IMR-90 (cell line): ENCODE measurements at regions not wholly inside any gene's neighbourhood (a gene's known extent, or its start where the extent isn't known, plus 50 kb on each side); places are given as distances from the start of the nearest gene placed in this dataset.

ENCODE experiments used
- ATAC-seq: fragments of 200-7000 bp; cut with Tn5 transposase; 2 replicates; pipeline ENCODE4 v1.9.1; 2020; ENCODE audit warnings: low read depth, mild to moderate bottlenecking, moderate library complexity
- BruUV-seq: library from RNA; stranded (reverse); fragments of 400-500 nt; replicated peaks from 2 replicates; lab custom pipeline; 2021; lab: Mats Ljungman, UMichigan
- CTCF ChIA-PET: fragments of 300-600 bp; formaldehyde crosslinking; extraction: SDS; loops from one replicate; lab custom pipeline; 2021; ENCODE audit warnings: antibody characterized with exemption; lab: Yijun Ruan, JAX
- POLR2A ChIA-PET: fragments of 300-600 bp; sonication (Branson Sonifier 250); formaldehyde crosslinking; loops from one replicate; lab custom pipeline; 2022; ENCODE audit warnings: antibody characterized with exemption; ENCODE audit not compliant: unreplicated experiment; lab: Charles Lee
- DNase-seq: peaks from one replicate; pipeline ENCODE4 v3.0.0; 2013
- H2AFZ ChIP-seq: replicated peaks from 2 replicates; pipeline ENCODE3; 2013; ENCODE audit warnings: low read length, mild to moderate bottlenecking; ENCODE audit not compliant: poor library complexity
- H2AK5ac ChIP-seq: 2 replicates; pipeline ENCODE4 v1.6.1; 2013; ENCODE audit warnings: low read depth, low read length, inconsistent platforms
- H2AK9ac ChIP-seq: replicated peaks from 2 replicates; pipeline ENCODE3; 2013; ENCODE audit warnings: mild to moderate bottlenecking, low read depth, low read length, moderate library complexity; ENCODE audit not compliant: poor library complexity
- H2BK120ac ChIP-seq: 2 replicates; pipeline ENCODE4 v1.6.1; 2013; ENCODE audit warnings: low read depth, low read length, inconsistent platforms
- H2BK15ac ChIP-seq: 3 replicates; pipeline ENCODE4 v1.6.1; 2013; ENCODE audit warnings: low read depth, low read length, inconsistent platforms
- H2BK20ac ChIP-seq: 2 replicates; pipeline ENCODE4 v1.6.1; 2013; ENCODE audit warnings: low read depth, mild to moderate bottlenecking, inconsistent platforms, low read length, moderate library complexity
- H2BK5ac ChIP-seq: 2 replicates; pipeline ENCODE4 v1.6.1; 2013; ENCODE audit warnings: mild to moderate bottlenecking, low read depth, low read length, inconsistent platforms; ENCODE audit not compliant: poor library complexity, severe bottlenecking
- H3K14ac ChIP-seq: replicated peaks from 2 replicates; pipeline ENCODE4 v1.6.1; 2013; ENCODE audit warnings: low read depth, low read length, inconsistent platforms
- H3K18ac ChIP-seq: 2 replicates; pipeline ENCODE4 v1.6.1; 2013; ENCODE audit warnings: low read depth, low read length, control low read depth
- H3K23ac ChIP-seq: 2 replicates; pipeline ENCODE4 v1.6.1; 2013; ENCODE audit warnings: low read depth, low read length, inconsistent platforms
- H3K27ac ChIP-seq: 2 replicates; pipeline ENCODE4 v1.5.1; 2013; ENCODE audit warnings: mild to moderate bottlenecking, control low read depth, low read length; ENCODE audit not compliant: insufficient read depth
- H3K27me3 ChIP-seq: 2 replicates; pipeline ENCODE4 v1.6.1; 2013; ENCODE audit warnings: low read length; ENCODE audit not compliant: control insufficient read depth, insufficient read depth
- H3K36me3 ChIP-seq: 2 replicates; pipeline ENCODE4 v1.6.1; 2013; ENCODE audit warnings: low read length, mixed read lengths; ENCODE audit not compliant: control insufficient read depth, insufficient read depth
- H3K4ac ChIP-seq: 2 replicates; pipeline ENCODE4 v1.6.1; 2013; ENCODE audit warnings: low read depth, low read length, inconsistent platforms
- H3K4me1 ChIP-seq: 2 replicates; pipeline ENCODE4 v1.6.1; 2013; ENCODE audit warnings: low read length, mixed read lengths; ENCODE audit not compliant: control insufficient read depth, insufficient read depth
- H3K4me2 ChIP-seq: 2 replicates; pipeline ENCODE4 v1.6.1; 2013; ENCODE audit warnings: low read depth, mild to moderate bottlenecking, control low read depth, low read length, moderate library complexity
- H3K4me3 ChIP-seq: 2 replicates; pipeline ENCODE4 v1.5.1; 2013; ENCODE audit warnings: low read depth, mild to moderate bottlenecking, control low read depth, low read length, moderate library complexity; ENCODE audit not compliant: insufficient read depth
- H3K56ac ChIP-seq: 2 replicates; pipeline ENCODE4 v1.6.1; 2013; ENCODE audit warnings: low read length, inconsistent platforms; ENCODE audit not compliant: insufficient read depth; ENCODE audit errors: extremely low read depth
- H3K79me1 ChIP-seq, 2 experiments: 2 replicates each; pipeline ENCODE4 v1.6.1; 2013; ENCODE audit warnings: low read length in 2 of 2, inconsistent platforms in 1 of 2, low read depth in 1 of 2
- H3K9ac ChIP-seq: 2 replicates; pipeline ENCODE4 v1.6.1; 2013; ENCODE audit warnings: low read depth, low read length, control low read depth
- H3K9me1 ChIP-seq: 2 replicates; pipeline ENCODE4 v1.6.1; 2013; ENCODE audit warnings: low read length, inconsistent platforms; ENCODE audit not compliant: insufficient read depth
- H3K9me3 ChIP-seq: 2 replicates; pipeline ENCODE4 v1.6.1; 2013; ENCODE audit warnings: low read length; ENCODE audit not compliant: control insufficient read depth, insufficient read depth
- H4K20me1 ChIP-seq: 2 replicates; pipeline ENCODE4 v1.6.1; 2013; ENCODE audit warnings: low read length, inconsistent platforms; ENCODE audit not compliant: insufficient read depth
- H4K5ac ChIP-seq: 2 replicates; pipeline ENCODE4 v1.6.1; 2013; ENCODE audit warnings: mild to moderate bottlenecking, low read depth, low read length, control low read depth
- H4K8ac ChIP-seq, 2 experiments: 2 replicates each; pipeline ENCODE4 v1.6.1; 2013; ENCODE audit warnings: low read depth in 2 of 2, low read length in 2 of 2, control low read depth in 1 of 2, inconsistent platforms in 1 of 2
- H4K91ac ChIP-seq: 2 replicates; pipeline ENCODE4 v1.6.1; 2013; ENCODE audit warnings: low read depth, low read length, inconsistent platforms; ENCODE audit not compliant: insufficient read depth
- ELK1 ChIP-seq: fragments of 150-350 bp; IDR thresholded peaks from 2 replicates; pipeline ENCODE4 v1.6.1; 2016; ENCODE audit warnings: low read depth, mild to moderate bottlenecking, low read length, moderate library complexity, borderline replicate concordance
- NFE2L2 ChIP-seq: fragments of 150-350 bp; IDR thresholded peaks from 2 replicates; pipeline ENCODE4 v1.6.1; 2016; ENCODE audit warnings: low read depth, mild to moderate bottlenecking, low read length
- RFX5 ChIP-seq: IDR thresholded peaks from 2 replicates; pipeline ENCODE4 v1.8.0; 2012; ENCODE audit warnings: low read depth, mild to moderate bottlenecking, low read length, moderate library complexity
- WGBS, 2 experiments: methylation state at CpG; one replicate each; pipeline versions ENCODE4 v1.1.5 to v1.1.7; 2013; ENCODE audit warnings: missing lambda C conversion rate in 2 of 2; ENCODE audit not compliant: insufficient read length in 1 of 2; ENCODE audit errors: extremely low coverage in 2 of 2; 5-methylcytosine and 5-hydroxymethylcytosine counted together
- dilution Hi-C: fragments of 300-500 bp; cut with HindIII; formaldehyde crosslinking; loops from one replicate; pipeline ENCODE4 v1.14.3; 2018; ENCODE audit warnings: low sequenced_read_pairs; ENCODE audit not compliant: unreplicated experiment
- in situ Hi-C: fragments of 300-500 bp; cut with MboI; formaldehyde crosslinking; loops from 3 replicates; pipeline ENCODE4 v1.14.3; 2019; ENCODE audit warnings: low sequenced_read_pairs, inconsistent platforms, mixed read lengths
- intact Hi-C: fragments of 100-400 bp; cut with micrococcal nuclease; formaldehyde crosslinking; loops from 2 replicates; pipeline ENCODE4 v1.10.0; 2022

- no peak overlapping the region for H2BK120ac ChIP-seq
- in situ Hi-C loops = loop anchor here (25.0 kb wide), 1 partner anchor 405 kb away; no protein-coding TSS in a partner anchor
- no TSS peak for BruUV-seq
Observed at GRCh38 chr4:57442241-57442640, 332.1 kb upstream of the IGFBP7 start.

More at GRCh38 chr4:57442241-57442640, 332.1 kb upstream of the IGFBP7 start:
- H2AK5ac ChIP-seq = no peak overlapping the region
- H3K14ac ChIP-seq = no peak overlapping the region
- no peak overlapping the region for H3K4ac ChIP-seq
- H3K4me3 ChIP-seq = no peak overlapping the region
- no peak overlapping the region for H2AK9ac ChIP-seq
- H4K8ac ChIP-seq = no peak overlapping the region
- intact Hi-C loops = no loop called here
- no peak overlapping the region for H3K9ac ChIP-seq
- no peaks in the 10 kb centered on the region for H3K9me3 ChIP-seq
- dilution Hi-C loops = no loop called here
- H2BK15ac ChIP-seq = no peak overlapping the region
- H2BK5ac ChIP-seq = no peak overlapping the region
- H3K18ac ChIP-seq = no peak overlapping the region
- no peak overlapping the region for H3K4me2 ChIP-seq
- H4K91ac ChIP-seq = no peak overlapping the region
- no peak overlapping the region for H3K56ac ChIP-seq
- no peak overlapping the region for H3K27ac ChIP-seq
- DNase-seq (no peak), ATAC-seq (no peak)
- no peaks in the 10 kb centered on the region for H3K36me3 ChIP-seq
- no peaks in the 10 kb centered on the region for H4K20me1 ChIP-seq
- ChIA-PET CTCF (no interaction called here), POLR2A (no interaction called here)
- no peaks in the 10 kb centered on the region for H3K4me1 ChIP-seq
- no CpG with 5 or more reads among the region's 7 CpGs for WGBS, 2 experiments
- no peak overlapping the region for H2AFZ ChIP-seq
- H3K79me1 ChIP-seq = no peaks in the 10 kb centered on the region
- H2BK20ac ChIP-seq = no peak overlapping the region
- H3K9me1 ChIP-seq = no peaks in the 10 kb centered on the region
- no peak for TF ChIP-seq ELK1
- no peak for TF ChIP-seq RFX5
- no peak for TF ChIP-seq NFE2L2
- no peak overlapping the region for H4K5ac ChIP-seq
- no peaks in the 10 kb centered on the region for H3K27me3 ChIP-seq
- H3K23ac ChIP-seq = no peak overlapping the region
